HepG2 (cell line): ENCODE measurements at regions not wholly inside any gene's neighbourhood (a gene's known extent, or its start where the extent isn't known, plus 50 kb on each side); places are given as distances from the start of the nearest gene placed in this dataset.

Source experiments
- ATAC-seq: fragments of 200-7000 bp; cut with Tn5 transposase; 3 replicates; pipeline ENCODE4 v1.9.1; 2020; ENCODE audit warnings: mild to moderate bottlenecking, moderate library complexity
- BruUV-seq: library from RNA; stranded (reverse); fragments of 400-500 nt; replicated peaks from 2 replicates; lab custom pipeline; 2021; lab: Mats Ljungman, UMichigan
- CTCF ChIA-PET: fragments of 300-600 bp; formaldehyde crosslinking; extraction: SDS; loops from one replicate; lab custom pipeline; 2021; ENCODE audit warnings: low total read pairs, inconsistent platforms, low intra/inter-chr PET ratio; lab: Yijun Ruan, JAX
- POLR2A ChIA-PET: fragments of 350-600 bp; sonication (Branson Sonifier 250); formaldehyde crosslinking; loops from one replicate; lab custom pipeline; 2020; ENCODE audit warnings: antibody characterized with exemption, inconsistent platforms; lab: Yijun Ruan, JAX
- DNase-seq: peaks from one replicate; pipeline ENCODE4 v3.0.0-alpha.2; 2015; ENCODE audit warnings: low spot score
- FAIRE-seq: peaks from 3 replicates; lab custom pipeline; 2011; peaks lifted over from hg19 to GRCh38; lab: Jason Lieb, UNC
- H2AFZ ChIP-seq: one replicate; pipeline ENCODE4 v1.6.1; 2011; ENCODE audit warnings: low read length, inconsistent platforms
- H3K27ac ChIP-seq: fragments of 300-600 bp; 3 replicates; pipeline ENCODE4 v1.8.0; 2011; ENCODE audit warnings: mixed run types, mild to moderate bottlenecking, mixed read lengths, low read length, inconsistent platforms; ENCODE audit not compliant: insufficient read depth; ENCODE audit errors: extremely low read length
- H3K27me3 ChIP-seq, 2 experiments: fragments of 200-600 bp in 1 of 2; 2 replicates in 1 of 2; 3 replicates in 1 of 2; pipeline versions ENCODE4 v1.6.0 to v1.8.0; 2011; ENCODE audit warnings: low read length in 2 of 2, mild to moderate bottlenecking in 2 of 2, moderate library complexity in 2 of 2, inconsistent platforms in 1 of 2; ENCODE audit not compliant: insufficient read depth in 2 of 2, control insufficient read depth in 1 of 2
- H3K36me3 ChIP-seq, 2 experiments: fragments of 200-600 bp in 1 of 2; replicated peaks in 1 of 2; 2 replicates in 1 of 2; 3 replicates in 1 of 2; pipeline versions ENCODE4 v1.5.1 to v1.8.0; 2011; ENCODE audit warnings: low read length in 2 of 2, inconsistent platforms in 1 of 2; ENCODE audit not compliant: insufficient read depth in 2 of 2, control insufficient read depth in 1 of 2
- H3K4me1 ChIP-seq: 2 replicates; pipeline ENCODE4 v1.5.1; 2012; ENCODE audit warnings: low read length, inconsistent platforms; ENCODE audit not compliant: insufficient read depth
- H3K4me2 ChIP-seq: 2 replicates; pipeline ENCODE4 v1.6.0; 2011; ENCODE audit warnings: low read depth, low read length, inconsistent platforms
- H3K4me3 ChIP-seq, 3 experiments: fragments of 200-600 bp in 1 of 3; sonication (generic), shearing (Covaris generic) in 1 of 3; replicated peaks in 1 of 3; 2 replicates each; pipeline ENCODE4 v1.5.1; 2011 to 2016; ENCODE audit warnings: low read length in 3 of 3, inconsistent platforms in 2 of 3, low read depth in 2 of 3, mild to moderate bottlenecking in 2 of 3, control low read depth in 1 of 3, mixed read lengths in 1 of 3; ENCODE audit not compliant: insufficient read depth in 1 of 3
- H3K79me2 ChIP-seq: one replicate; pipeline ENCODE4 v1.6.1; 2011; ENCODE audit warnings: low read length, inconsistent platforms; ENCODE audit not compliant: insufficient read depth
- H3K9ac ChIP-seq: 2 replicates; pipeline ENCODE4 v1.6.0; 2011; ENCODE audit warnings: mild to moderate bottlenecking, low read depth, low read length, inconsistent platforms; ENCODE audit not compliant: insufficient read depth
- H3K9me3 ChIP-seq: 2 replicates; pipeline ENCODE4 v1.5.1; 2012; ENCODE audit warnings: mild to moderate bottlenecking, low read length
- H4K20me1 ChIP-seq: 2 replicates; pipeline ENCODE4 v1.6.0; 2011; ENCODE audit warnings: inconsistent platforms, mild to moderate bottlenecking, low read length, moderate library complexity; ENCODE audit not compliant: insufficient read depth
- HNF4A ChIP-seq: sonication (generic); formaldehyde crosslinking; IDR thresholded peaks from 2 replicates; pipeline ENCODE4 v1.4.0; 2020; ENCODE audit warnings: missing genetic modification reagents
- IKZF4 ChIP-seq: sonication (generic); formaldehyde crosslinking; IDR thresholded peaks from 2 replicates; pipeline ENCODE4 v1.5.1; 2020; ENCODE audit warnings: borderline replicate concordance, mild to moderate bottlenecking, low read depth, missing genetic modification reagents; ENCODE audit errors: not compliant biosample characterization
- KDM1A ChIP-seq: IDR thresholded peaks from 2 replicates; pipeline ENCODE4 v1.6.1; 2016; ENCODE audit warnings: missing compliant biosample characterization
- KLF13 ChIP-seq: sonication (generic); formaldehyde crosslinking; IDR thresholded peaks from 2 replicates; pipeline ENCODE4 v1.4.0; 2020; ENCODE audit warnings: mild to moderate bottlenecking, missing genetic modification reagents
- MEF2D ChIP-seq: sonication (generic); formaldehyde crosslinking; IDR thresholded peaks from 2 replicates; pipeline ENCODE4 v1.5.1; 2020; ENCODE audit warnings: mild to moderate bottlenecking, missing genetic modification reagents
- MIXL1 ChIP-seq: IDR thresholded peaks from 2 replicates; pipeline ENCODE4 v1.6.1; 2016
- MLXIP ChIP-seq: sonication (generic); formaldehyde crosslinking; IDR thresholded peaks from 2 replicates; pipeline ENCODE4 v1.9.0; 2021; ENCODE audit warnings: missing genetic modification reagents, borderline replicate concordance
- PCBP1 ChIP-seq: fragments of 200-400 bp; formaldehyde crosslinking; IDR thresholded peaks from 2 replicates; pipeline ENCODE4 v1.6.1; 2017; ENCODE audit warnings: mild to moderate bottlenecking, low read depth, low read length, borderline replicate concordance
- SP5 ChIP-seq: IDR thresholded peaks from 2 replicates; pipeline ENCODE4 v1.6.1; 2016; ENCODE audit warnings: low read depth, borderline replicate concordance
- SRSF9 ChIP-seq: fragments of 200-400 bp; formaldehyde crosslinking; IDR thresholded peaks from 2 replicates; pipeline ENCODE4 v1.6.1; 2018; ENCODE audit warnings: borderline replicate concordance, mild to moderate bottlenecking, low read depth, low read length; ENCODE audit not compliant: insufficient read depth, poor library complexity, severe bottlenecking
- TERF1 ChIP-seq: sonication (generic); formaldehyde crosslinking; IDR thresholded peaks from 2 replicates; pipeline ENCODE4 v1.8.0; 2022; ENCODE audit warnings: mild to moderate bottlenecking, missing genetic modification reagents, moderate library complexity
- ZBTB1 ChIP-seq: sonication (generic); formaldehyde crosslinking; IDR thresholded peaks from 2 replicates; pipeline ENCODE4 v1.4.0; 2020; ENCODE audit warnings: missing genetic modification reagents, borderline replicate concordance
- ZBTB7B ChIP-seq: sonication (generic); formaldehyde crosslinking; IDR thresholded peaks from 2 replicates; pipeline ENCODE4 v1.4.0; 2020; ENCODE audit warnings: missing genetic modification reagents
- ZBTB8A ChIP-seq: sonication (generic); formaldehyde crosslinking; IDR thresholded peaks from 2 replicates; pipeline ENCODE4 v1.4.0; 2020; ENCODE audit warnings: mild to moderate bottlenecking, low read depth, missing genetic modification reagents, borderline replicate concordance
- ZFAT ChIP-seq: sonication (generic); formaldehyde crosslinking; conservative IDR thresholded peaks from 2 replicates; pipeline ENCODE4 v1.8.1; 2023; ENCODE audit warnings: missing genetic modification reagents, inconsistent platforms
- WGBS: methylation state at CpG from one replicate; pipeline ENCODE4 v1.1.6; 2017; ENCODE audit warnings: low lambda C conversion rate; 5-methylcytosine and 5-hydroxymethylcytosine counted together
- in situ Hi-C: cut with HindIII; loops from 2 replicates; pipeline ENCODE4 v1.10.0; 2017; ENCODE audit warnings: low pct_unique_long_range_greater_than_20kb; ENCODE audit not compliant: extremely low pct_ligation_motif_present
- intact Hi-C: fragments of 100-400 bp; cut with micrococcal nuclease; formaldehyde crosslinking; loops from one replicate; pipeline ENCODE4 v1.10.0; 2022; ENCODE audit not compliant: unreplicated experiment
- TF ChIP-seq, protein P1 (sequence below): sonication (generic); formaldehyde crosslinking; IDR thresholded peaks from 2 replicates; pipeline ENCODE4 v1.5.0; 2020; ENCODE audit warnings: missing genetic modification reagents

GRCh38 chrX:147763131-147763530 lies 148.6 kb upstream of the FMR1 start (continued):
- TF ChIP-seq, protein P1, sequence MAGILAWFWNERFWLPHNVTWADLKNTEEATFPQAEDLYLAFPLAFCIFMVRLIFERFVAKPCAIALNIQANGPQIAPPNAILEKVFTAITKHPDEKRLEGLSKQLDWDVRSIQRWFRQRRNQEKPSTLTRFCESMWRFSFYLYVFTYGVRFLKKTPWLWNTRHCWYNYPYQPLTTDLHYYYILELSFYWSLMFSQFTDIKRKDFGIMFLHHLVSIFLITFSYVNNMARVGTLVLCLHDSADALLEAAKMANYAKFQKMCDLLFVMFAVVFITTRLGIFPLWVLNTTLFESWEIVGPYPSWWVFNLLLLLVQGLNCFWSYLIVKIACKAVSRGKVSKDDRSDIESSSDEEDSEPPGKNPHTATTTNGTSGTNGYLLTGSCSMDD = no peak
- no peak for TF ChIP-seq ZBTB8A

- Histone ChIP-seq H3K4me3 (no peak overlapping the region), H3K27ac (no peak overlapping the region), H3K79me2 (no peaks in the 10 kb centered on the region), H3K4me2 (no peak overlapping the region), H3K27me3 (no peaks in the 10 kb centered on the region), H3K9ac (no peak overlapping the region), H3K4me1 (no peaks in the 10 kb centered on the region), H2AFZ (no peak overlapping the region), H3K36me3 (no peaks in the 10 kb centered on the region), H4K20me1 (no peaks in the 10 kb centered on the region), H3K9me3 (no peaks in the 10 kb centered on the region)
- intact Hi-C loops = no loop called here
- CTCF ChIA-PET = no interaction called here
- no peak for FAIRE-seq
- POLR2A ChIA-PET = no interaction called here
- no peak for ATAC-seq
- DNase-seq = no peak
- in situ Hi-C loops = no loop called here
- WGBS = 0% methylated on average over 1 of the region's 1 CpG
- BruUV-seq = no TSS peak
- TF ChIP-seq KDM1A = no peak
- no peak for TF ChIP-seq ZFAT (CRISPR knock-in tag)
- no peak for TF ChIP-seq MEF2D (CRISPR knock-in tag)
- TF ChIP-seq ZBTB7B (CRISPR knock-in tag) = no peak
- TF ChIP-seq MLXIP (CRISPR knock-in tag) = no peak
- TF ChIP-seq ZBTB1 = no peak
- no peak for TF ChIP-seq KLF13 (CRISPR knock-in tag)
- TF ChIP-seq PCBP1 = no peak
- no peak for TF ChIP-seq MIXL1 (CRISPR knock-in tag)
- no peak for TF ChIP-seq SP5 (CRISPR knock-in tag)
- no peak for TF ChIP-seq HNF4A (CRISPR knock-in tag)
- no peak for TF ChIP-seq SRSF9
- no peak for TF ChIP-seq IKZF4
- TF ChIP-seq TERF1 (CRISPR knock-in tag) = no peak
Observed at GRCh38 chrX:147764868-147765267, 146.9 kb upstream of the FMR1 start.
